Middle frontal gyrus (tissue), 1 donor: ENCODE measurements at regions not wholly inside any gene's neighbourhood (a gene's known extent, or its start where the extent isn't known, plus 50 kb on each side); places are given as distances from the start of the nearest gene placed in this dataset.
"Not testable (repeated sequence)": the region's sequence is repeated elsewhere in the genome, so short reads cannot be mapped to it uniquely, and the experiment has no call there.

Experiments used
- DNase-seq: peaks from one replicate; pipeline ENCODE4 v3.0.0-alpha.2; 2015; ENCODE audit warnings: low spot score; ENCODE audit errors: extremely low spot score

DNA sequence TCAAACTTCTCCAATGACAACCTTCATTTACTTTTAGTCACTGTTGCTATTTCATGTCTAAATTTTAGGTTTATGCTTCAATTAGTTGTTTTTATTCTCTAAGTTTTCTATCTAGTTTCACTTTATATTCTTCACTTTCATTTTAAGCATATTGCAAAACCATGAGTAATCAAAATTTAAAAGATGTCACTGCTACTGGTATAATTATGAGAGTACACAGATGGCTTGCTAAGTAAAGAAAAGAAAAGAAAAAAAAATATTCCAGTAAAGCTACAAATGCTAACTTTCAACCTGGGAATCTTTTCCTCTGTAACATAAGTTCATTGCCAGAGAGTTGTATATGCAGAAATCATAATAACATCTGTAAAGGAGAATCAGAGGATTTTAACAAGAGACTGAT, 1624.7 kb downstream of the PCDH9 start:
- DNase-seq, result peak; percentile 42

DNA sequence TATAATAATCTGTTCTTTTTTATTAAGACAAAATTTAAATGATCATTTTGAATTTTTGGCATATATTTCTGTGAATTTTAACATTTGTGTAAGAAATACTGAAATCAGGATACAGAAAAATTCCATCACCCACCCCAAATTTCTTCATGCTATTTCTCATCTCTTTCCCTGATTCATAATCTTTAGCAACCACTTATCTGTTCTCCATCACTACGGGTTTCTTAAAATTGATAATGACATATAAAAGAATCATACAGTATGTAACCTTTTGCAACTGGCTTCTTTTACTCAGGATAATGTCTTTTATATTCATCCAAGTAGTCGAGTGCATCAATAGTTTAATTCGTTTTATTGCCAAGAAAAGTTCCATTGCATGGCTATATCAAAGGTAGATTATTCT, 1627.0 kb downstream of the PCDH9 start:
- DNase-seq, result no peak

DNA sequence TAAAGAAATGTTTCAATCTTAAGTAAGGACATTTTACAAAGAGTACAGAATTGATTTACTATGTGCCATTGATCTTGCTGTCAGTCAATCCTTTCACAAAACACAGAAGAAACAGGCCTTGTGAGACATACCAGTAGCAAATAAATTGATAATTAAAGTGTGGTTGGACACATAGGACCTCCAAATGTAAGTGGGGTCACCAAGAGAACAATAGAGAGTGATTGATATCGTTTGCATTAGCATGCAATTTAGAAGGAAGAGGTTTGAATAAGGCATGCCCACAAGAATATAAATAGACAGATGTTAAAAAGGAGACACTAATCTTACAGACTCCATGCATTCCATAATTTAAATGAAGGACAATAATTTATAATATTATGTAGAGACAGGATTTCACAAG, 1628.3 kb downstream of the PCDH9 start:
- DNase-seq, result no peak

DNA sequence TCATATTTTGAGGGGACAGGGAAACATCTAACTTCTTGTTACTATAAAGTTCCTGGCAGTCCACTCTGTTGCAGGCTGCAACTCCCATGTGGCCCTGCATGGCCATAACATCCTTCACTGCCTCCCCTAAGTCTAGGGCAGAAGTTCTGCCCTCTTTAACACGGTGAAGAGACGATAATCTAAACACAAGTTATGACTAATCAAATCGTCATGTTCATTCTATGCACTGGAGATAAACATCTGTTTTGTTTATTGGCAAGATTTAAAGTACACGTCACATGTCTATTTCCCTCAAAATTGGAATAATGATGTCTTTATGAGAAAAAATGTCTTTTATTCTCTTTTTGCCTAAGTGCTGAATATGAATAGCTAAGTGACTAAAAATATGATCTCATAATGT, 1629.4 kb downstream of the PCDH9 start:
- no peak for DNase-seq

DNA sequence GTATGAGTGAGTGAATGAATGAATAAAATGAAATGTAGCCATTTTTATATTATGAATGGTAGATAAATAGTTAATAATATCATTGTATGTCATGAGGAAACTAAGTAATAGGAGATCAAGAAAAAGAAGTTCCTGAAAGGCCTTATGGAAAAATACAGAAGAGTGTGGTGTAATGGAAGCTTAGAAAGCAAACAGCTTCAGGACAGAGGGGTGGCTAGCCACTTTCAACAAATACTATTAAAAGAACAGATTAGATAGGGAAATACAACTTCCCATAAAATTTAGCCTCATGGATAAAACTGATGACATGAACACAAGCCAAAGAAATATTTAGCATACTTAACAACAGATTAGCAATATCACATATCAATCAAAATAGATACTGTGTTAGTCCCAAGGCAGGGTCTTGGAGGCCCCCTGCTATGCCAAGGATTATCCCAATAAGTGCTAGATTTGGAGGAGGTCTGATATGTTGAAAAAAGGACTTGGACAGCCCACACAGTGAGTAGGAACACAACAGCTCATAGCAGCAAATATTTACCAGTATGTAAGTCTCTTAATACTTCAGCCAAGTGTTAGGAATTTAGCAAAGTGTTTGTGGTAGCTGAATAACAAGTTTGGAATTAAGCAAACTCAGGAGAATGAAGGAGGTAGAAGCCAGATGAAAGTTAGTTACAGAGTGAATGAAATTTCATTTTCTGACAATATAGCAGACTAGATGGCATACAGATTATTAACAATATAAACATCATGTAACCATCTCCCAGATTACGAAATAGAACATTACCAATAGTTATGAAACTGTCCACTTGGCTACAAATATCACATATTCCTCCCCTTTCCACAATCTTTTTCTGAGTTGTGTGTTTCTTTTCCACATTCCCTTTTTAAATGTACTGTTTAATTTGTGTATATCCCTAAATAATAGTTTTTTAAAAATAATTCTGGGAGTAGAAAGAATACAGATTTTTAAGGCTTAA, 1632.0 kb downstream of the PCDH9 start:
- DNase-seq, result no peak

DNA sequence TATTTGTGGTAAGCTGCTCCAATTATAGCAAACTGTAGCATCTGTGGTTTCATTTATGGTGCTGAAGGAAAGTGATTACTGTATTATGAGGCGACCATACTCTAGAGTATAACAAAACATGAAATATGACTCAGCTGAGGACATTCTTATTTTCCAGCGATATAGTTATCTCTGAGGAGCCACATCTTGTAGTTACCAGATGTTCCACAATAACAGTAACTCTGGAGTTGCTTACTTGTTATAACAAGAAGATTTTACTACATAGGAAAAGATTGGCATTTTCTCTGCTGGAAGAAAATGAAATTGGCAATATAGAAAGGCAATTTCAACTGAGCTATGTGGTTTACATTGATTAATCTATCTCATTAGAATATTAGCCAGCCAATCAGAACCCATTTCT, 1634.2 kb downstream of the PCDH9 start:
- DNase-seq, result no peak

DNA sequence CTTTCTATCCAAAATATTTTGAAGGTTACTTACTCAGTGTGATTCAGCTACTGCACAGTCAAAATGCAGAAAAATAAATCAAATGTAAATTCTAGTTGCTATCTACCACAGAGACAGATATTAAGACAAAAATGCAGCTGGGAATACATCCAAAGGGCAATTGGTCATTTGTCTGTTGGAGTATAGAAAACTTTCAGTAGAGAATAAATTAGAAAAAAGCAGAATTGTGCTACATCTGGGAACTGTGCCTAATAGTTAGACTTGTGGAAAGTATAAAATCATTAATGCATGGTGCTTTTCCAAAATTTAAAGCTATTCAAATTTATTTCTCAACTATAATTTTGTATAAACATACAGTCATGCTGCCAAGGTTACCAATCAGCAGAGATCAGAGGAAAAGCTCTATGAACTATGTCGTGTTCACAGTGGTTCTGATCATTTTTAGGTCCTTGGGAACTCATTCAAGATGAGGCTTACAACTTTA, 1635.8 kb downstream of the PCDH9 start:
- DNase-seq, result no peak

DNA sequence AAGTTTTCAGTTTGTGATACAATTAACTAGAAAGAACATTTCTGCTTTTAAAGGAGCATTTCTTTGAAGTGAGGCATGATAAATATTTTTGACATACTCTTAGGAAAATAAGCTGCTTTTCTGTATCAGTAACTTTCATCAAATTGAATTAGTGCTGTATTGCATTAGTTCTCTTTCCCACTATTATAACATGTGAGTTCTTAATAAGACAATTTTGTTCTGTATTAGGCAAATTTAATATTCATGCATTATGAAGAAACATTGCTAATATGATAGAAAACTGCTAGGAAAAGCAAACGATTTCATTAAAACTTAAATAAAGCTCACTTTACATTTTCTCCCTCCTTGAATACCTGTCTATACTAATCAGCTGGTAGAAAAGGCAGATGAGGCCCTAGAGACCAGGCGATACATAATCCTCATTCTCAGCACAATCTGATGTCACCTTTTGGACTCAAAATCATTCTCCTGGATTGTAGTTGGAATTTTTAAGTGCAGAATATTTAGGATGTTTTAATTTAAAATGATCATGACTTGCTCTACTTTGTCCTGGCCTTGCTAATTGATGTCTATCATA, 1636.8 kb downstream of the PCDH9 start:
- no peak for DNase-seq

DNA sequence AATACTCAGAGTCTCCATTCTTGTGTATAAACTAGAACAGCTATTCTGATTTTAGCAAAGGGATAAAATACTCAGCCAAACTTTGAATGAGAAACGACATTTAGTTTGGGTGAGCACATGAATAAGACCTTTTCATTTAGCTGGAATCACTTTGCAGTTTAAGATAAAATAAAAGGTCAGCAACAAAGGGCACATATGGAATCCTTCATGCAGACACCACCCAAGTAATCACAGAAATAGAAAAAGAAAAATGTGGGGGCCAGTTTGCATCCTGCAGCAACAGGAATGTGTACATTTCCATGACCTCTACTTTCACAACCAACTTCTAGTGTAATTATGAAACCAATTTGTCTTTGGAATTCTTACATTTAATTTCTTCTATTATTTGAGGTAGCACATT, 1637.4 kb downstream of the PCDH9 start:
- DNase-seq, result no peak

DNA sequence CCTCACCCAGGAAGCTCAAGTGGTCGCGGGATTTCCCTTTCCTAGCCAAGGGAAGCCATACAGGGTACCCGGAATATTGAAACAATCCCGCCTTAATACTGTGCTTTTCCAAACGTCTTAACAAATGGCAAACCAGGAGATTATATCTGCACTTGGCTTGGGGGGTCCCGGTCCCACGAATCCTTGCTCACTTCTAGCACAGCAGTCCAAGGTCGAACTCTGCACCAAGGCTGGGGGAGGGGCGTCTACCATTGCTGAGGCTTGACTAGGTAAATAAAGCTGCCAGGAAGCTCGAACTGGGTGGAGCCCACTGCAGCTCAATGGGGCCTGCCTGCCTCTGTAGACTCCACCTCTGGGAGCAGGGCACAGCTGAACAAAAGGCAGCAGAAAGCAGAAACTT, 1644.8 kb downstream of the PCDH9 start:
- no peak for DNase-seq

DNA sequence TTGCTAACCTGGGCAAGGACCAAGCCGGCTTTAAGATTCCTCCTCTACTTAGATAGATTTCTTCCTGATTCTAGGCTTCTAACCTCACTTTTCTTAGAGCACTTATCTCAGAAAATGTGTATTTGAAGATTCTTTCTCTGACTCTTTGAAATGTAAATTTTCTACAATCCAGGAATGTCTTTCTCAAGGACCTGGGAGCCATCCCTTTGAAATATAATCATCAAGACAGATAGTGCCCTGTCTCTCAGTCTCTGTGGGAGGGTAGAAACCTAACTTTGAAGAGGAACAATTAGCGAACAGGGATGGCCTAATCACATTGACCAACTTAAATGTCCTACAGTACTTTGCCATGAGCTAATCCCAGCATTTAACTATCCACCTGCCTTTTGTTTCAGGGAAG, 1646.0 kb downstream of the PCDH9 start:
- no peak for DNase-seq

DNA sequence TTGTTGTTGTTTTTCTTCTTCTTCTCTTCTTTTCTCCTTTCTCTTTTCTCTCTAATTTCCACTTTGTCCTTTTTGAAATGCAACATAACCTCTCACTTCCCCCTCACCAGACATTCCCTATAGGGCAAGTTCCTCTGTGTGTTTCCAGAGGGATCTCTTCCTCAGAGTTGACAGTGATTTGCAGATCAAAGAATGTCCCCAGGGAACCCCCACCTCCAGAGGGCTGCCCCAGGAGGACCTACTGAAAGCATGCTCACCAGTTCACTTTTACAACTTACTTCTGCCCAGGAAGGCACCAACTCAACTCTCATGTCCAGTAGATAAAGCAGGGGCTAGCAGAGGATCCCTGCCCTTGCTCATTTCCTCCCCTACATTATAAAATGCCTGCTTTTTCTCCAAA, 1648.0 kb downstream of the PCDH9 start:
- no peak for DNase-seq

DNA sequence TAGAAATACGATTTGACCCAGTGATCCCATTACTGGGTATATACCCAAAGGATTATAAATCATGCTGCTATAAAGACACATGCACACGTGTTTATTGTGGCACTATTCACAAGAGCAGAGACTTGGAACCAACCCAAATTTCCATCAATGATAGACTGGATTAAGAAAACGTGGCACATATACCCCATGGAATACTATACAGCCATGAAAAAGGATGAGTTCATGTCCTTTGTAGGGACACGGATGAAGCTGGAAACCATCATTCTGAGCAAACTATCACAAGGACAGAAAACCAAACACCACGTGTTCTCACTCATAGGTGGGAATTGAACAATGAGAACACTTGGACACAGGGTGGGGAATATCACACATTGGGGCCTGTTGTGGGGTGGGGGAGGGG, 1665.6 kb downstream of the PCDH9 start:
- DNase-seq, result not testable (repeated sequence)

DNA sequence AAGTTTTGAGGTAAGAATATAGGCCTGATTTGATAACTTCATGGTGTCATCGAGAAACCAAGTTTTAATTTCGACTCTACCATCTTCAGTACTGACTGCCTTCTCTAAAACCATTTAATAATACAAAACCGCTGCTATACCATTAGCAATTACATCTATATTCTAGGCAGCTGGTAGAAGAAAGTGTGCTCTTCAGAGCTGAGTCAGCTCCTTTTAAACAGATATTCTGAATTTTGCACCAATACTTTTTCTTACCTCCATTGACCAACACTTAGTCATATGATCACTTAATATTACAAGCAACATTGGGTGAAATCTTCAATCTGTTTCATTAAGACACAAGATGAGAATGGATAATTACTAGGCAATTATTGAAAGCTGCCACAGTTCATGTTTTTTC, 1667.8 kb downstream of the PCDH9 start:
- no peak for DNase-seq

DNA sequence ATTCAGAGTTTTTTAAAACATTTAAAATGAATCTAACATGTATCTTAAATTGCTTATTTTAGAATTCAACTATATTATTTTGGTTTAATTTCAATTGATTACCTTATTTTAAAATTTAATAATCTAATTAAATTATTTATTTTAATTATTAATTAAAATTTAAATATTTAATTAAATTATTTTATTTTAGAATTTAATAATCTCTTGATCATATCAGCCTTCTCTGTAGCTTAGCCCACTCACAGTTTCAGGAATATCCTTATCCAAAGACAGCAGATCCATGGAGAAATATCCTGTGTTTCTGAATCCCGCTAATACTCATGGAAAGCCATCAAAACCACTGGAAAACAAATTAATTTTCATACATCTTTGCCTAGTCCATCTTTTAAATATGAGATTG, 1669.2 kb downstream of the PCDH9 start:
- no peak for DNase-seq

DNA sequence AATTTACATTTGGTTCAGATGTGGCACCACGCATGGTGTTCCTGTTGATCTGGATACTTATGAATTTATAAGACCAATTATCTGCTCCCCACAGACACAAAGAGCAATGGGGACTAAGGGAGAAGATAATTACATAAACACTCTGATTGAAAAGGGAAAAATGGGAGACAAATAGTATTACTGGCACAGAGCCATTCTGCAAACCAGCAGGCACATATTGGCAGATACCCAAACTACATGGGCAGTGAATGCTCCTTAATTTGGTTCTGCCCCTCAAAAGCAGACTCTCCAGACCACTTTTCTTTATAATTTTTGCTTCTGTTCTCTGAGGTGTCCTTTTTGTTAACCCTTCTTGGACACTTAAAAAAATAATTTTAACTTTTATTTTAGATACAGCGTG, 1674.2 kb downstream of the PCDH9 start:
- DNase-seq, result no peak

DNA sequence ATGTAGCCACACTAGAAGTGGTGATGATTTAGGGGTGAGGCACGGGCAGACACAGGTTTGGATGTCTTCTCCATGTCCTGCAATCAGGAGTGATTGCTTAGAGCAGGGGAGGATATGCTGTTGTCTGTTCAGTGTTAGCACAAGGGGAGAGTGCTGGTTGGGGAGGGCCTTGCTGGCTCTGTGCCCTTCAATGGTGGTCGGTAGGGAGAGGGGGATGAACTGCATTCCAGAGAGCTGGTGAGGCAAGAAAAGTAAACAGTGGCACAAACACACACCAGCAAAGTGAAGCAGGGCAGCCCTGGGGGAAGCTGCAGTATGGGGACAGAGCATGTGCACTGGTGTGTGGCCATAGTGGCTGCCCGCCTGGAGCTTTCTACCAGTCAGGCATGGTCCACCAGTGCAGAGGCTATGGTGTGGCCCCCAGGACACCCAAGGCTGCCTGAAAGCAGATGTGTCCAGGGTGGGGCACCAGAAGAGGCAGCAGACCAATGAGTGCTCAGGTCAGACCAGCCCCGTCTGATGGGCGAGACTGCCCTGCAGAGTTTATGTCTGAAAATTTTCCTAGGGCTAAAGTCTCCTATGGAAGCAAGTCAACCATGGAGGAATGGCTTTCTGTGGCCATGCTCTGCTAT, 1676.9 kb downstream of the PCDH9 start:
- DNase-seq, result no peak

DNA sequence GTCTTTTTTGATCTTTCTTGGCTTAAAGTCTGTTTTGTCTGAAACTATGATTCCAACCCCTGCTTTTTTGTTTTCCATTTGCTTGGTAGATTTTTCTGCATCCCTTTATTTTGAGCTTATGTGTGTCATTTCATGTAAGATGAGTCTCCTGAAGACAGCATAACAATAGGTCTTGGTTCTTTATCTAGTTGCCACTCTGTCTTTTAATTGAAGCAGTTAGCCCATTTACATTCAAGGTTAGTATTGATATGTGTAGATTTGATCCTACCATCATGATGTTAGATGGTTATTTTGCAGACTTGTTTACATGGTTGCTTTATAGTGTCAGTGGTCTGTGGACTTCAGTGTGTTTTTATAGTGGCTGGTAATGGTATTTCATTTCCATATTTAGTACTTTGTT, 1678.9 kb downstream of the PCDH9 start:
- DNase-seq, result no peak

DNA sequence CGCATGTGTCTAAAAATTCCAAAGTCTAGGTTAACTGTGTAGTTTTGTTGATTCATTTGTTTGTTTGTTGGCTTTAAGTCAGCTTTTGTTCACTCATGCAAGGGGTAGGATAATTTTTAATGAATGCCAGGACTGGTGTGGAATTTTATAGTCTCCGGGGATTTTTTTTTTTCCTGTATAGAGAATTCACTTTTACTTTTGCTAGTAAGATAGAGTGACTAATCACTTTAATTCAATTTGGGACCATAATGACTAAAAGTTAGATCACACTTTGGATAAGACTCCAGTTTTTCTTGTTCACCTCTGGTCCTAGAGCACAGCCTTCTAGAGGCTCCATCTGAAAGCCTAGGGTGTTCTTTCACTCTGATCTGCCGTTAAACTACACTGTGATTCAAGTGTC, 1690.0 kb downstream of the PCDH9 start:
- no peak for DNase-seq

DNA sequence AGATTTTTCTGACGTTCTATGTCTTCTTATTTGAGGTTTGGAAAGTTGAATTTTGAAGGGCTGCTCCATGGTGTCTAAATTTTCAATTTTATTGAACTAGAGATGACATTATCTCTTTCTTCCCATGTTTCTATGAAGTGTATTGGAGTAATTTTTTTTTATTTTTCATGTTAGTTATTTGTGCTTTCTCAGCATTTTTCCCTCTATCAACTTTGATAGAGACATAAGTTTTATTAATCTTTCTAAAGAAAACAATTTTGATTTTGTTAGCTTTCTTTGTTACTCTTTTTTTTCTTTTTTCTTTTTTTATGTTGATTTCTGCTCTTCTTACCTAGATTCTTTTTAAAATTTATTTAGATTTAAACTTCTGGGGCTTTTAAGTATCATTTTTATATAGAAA, 1694.8 kb downstream of the PCDH9 start:
- no peak for DNase-seq

DNA sequence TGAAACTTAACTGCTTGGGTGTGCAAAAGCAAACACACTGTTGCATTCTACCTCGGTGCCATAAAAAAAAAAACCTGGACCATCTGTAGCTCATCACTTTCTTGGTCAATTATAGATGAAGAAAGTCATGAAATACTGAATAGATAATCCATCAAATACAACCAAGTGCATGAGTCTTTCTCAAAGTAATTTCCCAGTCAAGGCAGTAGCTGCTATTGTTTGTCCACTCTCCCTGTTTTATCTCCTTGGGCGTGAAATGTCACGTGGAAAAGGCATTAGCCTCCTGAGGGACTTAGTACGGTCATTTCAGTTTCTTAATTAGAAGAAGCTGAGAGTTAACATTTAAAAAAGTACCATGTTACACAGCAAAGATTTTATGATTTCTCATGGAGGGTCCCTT, 1697.9 kb downstream of the PCDH9 start:
- DNase-seq, result no peak

DNA sequence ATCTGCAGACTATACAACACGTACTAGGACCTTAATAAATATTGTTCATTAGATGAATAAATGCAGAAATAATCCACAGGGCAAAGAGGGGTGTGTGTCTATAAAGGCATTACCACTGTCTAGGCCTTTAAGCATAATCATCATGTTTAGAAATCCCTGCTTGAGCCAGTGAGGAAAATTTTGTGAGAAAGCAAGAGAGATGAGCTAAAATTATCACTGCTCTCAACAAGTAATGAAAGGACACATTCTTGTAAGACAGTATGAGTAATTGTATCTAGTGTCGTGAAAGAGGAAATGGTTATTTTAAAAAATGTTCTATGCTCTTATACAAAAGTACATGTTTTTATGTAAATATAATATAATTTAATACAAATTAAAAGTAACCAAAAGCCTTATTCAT, 1699.4 kb downstream of the PCDH9 start:
- DNase-seq, result no peak
